ENCODE measurements at regions not wholly inside any gene's neighbourhood (a gene's known extent, or its start where the extent isn't known, plus 50 kb on each side); places are given as distances from the start of the nearest gene placed in this dataset.

DNA sequence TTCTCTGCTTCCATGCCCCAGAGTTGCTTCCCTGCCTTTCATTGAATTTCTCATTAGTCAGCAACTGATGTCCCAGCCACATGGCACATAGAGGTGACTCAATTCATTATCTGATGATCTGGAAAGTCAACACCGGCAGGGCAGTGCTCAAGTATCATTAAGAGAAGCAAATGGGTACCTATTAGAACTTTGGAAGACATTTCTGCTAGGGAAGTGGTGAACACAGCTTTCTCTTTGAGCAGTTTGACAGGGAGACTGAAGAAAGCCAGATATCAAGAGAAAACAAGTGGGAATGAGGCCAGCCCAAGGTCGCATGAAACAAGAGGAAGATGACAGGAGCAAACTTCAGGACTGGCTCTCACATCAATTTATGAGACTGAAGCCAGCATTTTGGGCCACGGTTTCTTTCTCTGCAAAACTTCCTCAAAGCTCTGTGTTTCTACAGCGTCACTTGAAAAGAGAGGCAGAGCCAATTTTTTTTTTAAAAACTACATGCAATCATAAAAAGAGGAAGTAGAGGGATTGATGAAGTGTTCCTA lies 108.3 kb upstream of the RPS6KA3 start:
- intact Hi-C loops (cut with DNase I) = no loop called here
- Histone ChIP-seq H3K4me3 (no peak overlapping the region), H3K9me3 (no peaks in the 10 kb centered on the region), H3K27ac (no peak overlapping the region), H3K27me3 (no peaks in the 10 kb centered on the region), H3K4me1 (no peaks in the 10 kb centered on the region), H3K36me3 (no peaks in the 10 kb centered on the region)
- TF ChIP-seq CTCF (IDR thresholded peaks at IDR 0.05) = no peak
- DNase-seq (ENCODE audit: low spot score in 2 of 2) = no peak

- intact Hi-C loops (cut with DNase I) = no loop called here
Observed at GRCh38 chrX:20374450-20374849, 107.7 kb upstream of the RPS6KA3 start.

DNA sequence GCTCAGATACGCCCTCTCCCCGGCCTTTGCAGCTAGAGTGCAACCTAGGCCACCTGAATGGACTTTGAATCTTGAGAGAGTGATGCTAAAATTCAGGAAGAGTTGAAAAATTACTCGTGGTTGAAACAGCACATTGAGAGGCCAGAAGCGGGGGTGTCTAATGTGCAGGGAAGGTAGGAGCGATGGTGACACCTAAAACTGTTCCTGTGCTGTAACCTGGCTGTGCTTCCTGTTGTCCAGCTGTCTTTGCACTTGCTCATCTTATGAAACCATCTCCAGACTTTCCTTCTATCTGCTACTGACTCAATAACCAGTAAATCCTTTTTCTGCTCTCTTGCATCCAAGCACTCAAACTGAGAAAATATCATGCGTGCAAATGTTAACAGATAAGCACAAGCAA lies 106.4 kb upstream of the RPS6KA3 start:
- TF ChIP-seq CTCF (IDR thresholded peaks at IDR 0.05) = no peak
- Histone ChIP-seq H3K9me3 (no peaks in the 10 kb centered on the region), H3K36me3 (no peaks in the 10 kb centered on the region), H3K4me3 (no peak overlapping the region), H3K4me1 (no peaks in the 10 kb centered on the region), H3K27me3 (no peaks in the 10 kb centered on the region), H3K27ac (no peak overlapping the region)
- intact Hi-C loops (cut with DNase I) = no loop called here
- no peak for DNase-seq (ENCODE audit: low spot score in 2 of 2)

More at GRCh38 chrX:20374450-20374849, 107.7 kb upstream of the RPS6KA3 start:
- Histone ChIP-seq H3K27me3 (no peaks in the 10 kb centered on the region), H3K36me3 (no peaks in the 10 kb centered on the region), H3K4me1 (no peaks in the 10 kb centered on the region), H3K9me3 (no peaks in the 10 kb centered on the region), H3K27ac (no peak overlapping the region), H3K4me3 (no peak overlapping the region)
- no peak for DNase-seq (ENCODE audit: low spot score in 2 of 2)
- TF ChIP-seq CTCF (IDR thresholded peaks at IDR 0.05) = no peak

- DNase-seq (ENCODE audit: low spot score in 2 of 2) = no peak
- H3K9me3 ChIP-seq = no peaks in the 10 kb centered on the region
- TF ChIP-seq CTCF (IDR thresholded peaks at IDR 0.05) = no peak
- H3K4me3 ChIP-seq = no peak overlapping the region
- no peaks in the 10 kb centered on the region for H3K36me3 ChIP-seq
- H3K4me1 ChIP-seq = no peaks in the 10 kb centered on the region
- intact Hi-C loops (cut with DNase I) = no loop called here
- no peak overlapping the region for H3K27ac ChIP-seq
- H3K27me3 ChIP-seq = no peaks in the 10 kb centered on the region
Observed at GRCh38 chrX:20372533-20372932, 105.8 kb upstream of the RPS6KA3 start.

DNA sequence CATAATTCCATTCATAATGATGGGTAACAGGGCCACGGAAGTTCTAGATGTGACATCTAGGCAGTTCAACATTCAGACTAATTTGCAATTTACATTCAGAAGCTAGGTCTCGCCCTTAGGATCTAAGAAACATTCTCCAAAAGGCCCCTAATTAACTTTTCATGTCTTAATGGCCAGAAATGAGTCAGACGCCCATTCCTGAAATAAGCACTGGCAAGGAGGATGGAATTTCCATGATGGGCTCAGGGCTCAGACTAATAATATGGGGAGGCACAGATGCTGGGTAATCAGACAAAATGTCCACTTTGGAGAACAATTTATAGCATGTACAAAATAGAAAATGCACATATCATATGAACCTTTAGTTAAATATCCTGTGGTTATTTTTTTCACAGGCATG lies 102.8 kb upstream of the RPS6KA3 start:
- no peaks in the 10 kb centered on the region for H3K9me3 ChIP-seq
- TF ChIP-seq CTCF (IDR thresholded peaks at IDR 0.05) = no peak
- H3K27ac ChIP-seq = no peak overlapping the region
- H3K36me3 ChIP-seq = no peaks in the 10 kb centered on the region
- H3K4me3 ChIP-seq = no peak overlapping the region
- no peaks in the 10 kb centered on the region for H3K27me3 ChIP-seq
- H3K4me1 ChIP-seq = no peaks in the 10 kb centered on the region
- no peak for DNase-seq (ENCODE audit: low spot score in 2 of 2)
- intact Hi-C loops (cut with DNase I) = no loop called here

DNA sequence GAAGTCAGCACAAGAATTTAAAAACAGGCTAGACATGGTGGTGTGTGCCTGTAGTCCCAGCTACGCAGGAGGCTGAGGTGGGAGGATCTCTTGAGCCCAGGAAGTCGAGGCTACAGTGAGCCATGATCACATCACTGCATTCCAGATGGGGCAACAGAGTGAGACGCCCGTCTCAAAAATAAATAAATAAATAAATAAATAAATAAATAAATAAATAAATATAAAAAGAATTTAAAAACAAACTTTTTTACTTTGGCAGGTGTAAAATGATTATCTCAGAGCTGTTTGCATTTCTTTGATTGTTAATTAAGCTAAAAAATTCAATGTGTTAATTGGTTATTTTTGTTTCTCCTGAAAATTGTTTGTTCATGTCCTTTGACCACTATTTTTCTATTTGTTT lies 97.5 kb upstream of the RPS6KA3 start:
- no peaks in the 10 kb centered on the region for H3K9me3 ChIP-seq
- no peaks in the 10 kb centered on the region for H3K27me3 ChIP-seq
- H3K27ac ChIP-seq = no peak overlapping the region
- DNase-seq (ENCODE audit: low spot score in 2 of 2) = no peak
- no peak for TF ChIP-seq CTCF (IDR thresholded peaks at IDR 0.05)
- intact Hi-C loops (cut with DNase I) = no loop called here
- no peak overlapping the region for H3K4me3 ChIP-seq
- H3K36me3 ChIP-seq = no peaks in the 10 kb centered on the region
- H3K4me1 ChIP-seq = no peaks in the 10 kb centered on the region
